ENCODE measurements at regions not wholly inside any gene's neighbourhood (a gene's known extent, or its start where the extent isn't known, plus 50 kb on each side); places are given as distances from the start of the nearest gene placed in this dataset.

- TF ChIP-seq CTCF (IDR thresholded peaks at IDR 0.05; ENCODE audit: insufficient read depth, low read depth, low read length) = no peak
- no peak overlapping the region for H3K4me3 ChIP-seq (ENCODE audit: low read depth, low read length)
- DNase-seq (ENCODE audit: low read depth) = no peak
Observed at GRCh38 chr9:1917396-1917935, 97.7 kb upstream of the SMARCA2 start.

- H3K4me3 ChIP-seq (ENCODE audit: low read depth, low read length) = no peak overlapping the region
- no peak for DNase-seq (ENCODE audit: low read depth)
- TF ChIP-seq CTCF (IDR thresholded peaks at IDR 0.05; ENCODE audit: insufficient read depth, low read depth, low read length) = no peak
Observed at GRCh38 chr9:1918108-1918507, 97.0 kb upstream of the SMARCA2 start.

- TF ChIP-seq CTCF (IDR thresholded peaks at IDR 0.05; ENCODE audit: insufficient read depth, low read depth, low read length) = no peak
- H3K4me3 ChIP-seq (ENCODE audit: low read depth, low read length) = no peak overlapping the region
- DNase-seq (ENCODE audit: low read depth) = no peak
Observed at GRCh38 chr9:1918622-1919021, 96.5 kb upstream of the SMARCA2 start.

GRCh38 chr9:1919229-1919628, 95.9 kb upstream of the SMARCA2 start:
- DNase-seq (ENCODE audit: low read depth) = no peak
- H3K4me3 ChIP-seq (ENCODE audit: low read depth, low read length) = no peak overlapping the region
- TF ChIP-seq CTCF (IDR thresholded peaks at IDR 0.05; ENCODE audit: insufficient read depth, low read depth, low read length) = no peak

- H3K4me3 ChIP-seq (ENCODE audit: low read depth, low read length) = no peak overlapping the region
- no peak for DNase-seq (ENCODE audit: low read depth)
- TF ChIP-seq CTCF (IDR thresholded peaks at IDR 0.05; ENCODE audit: insufficient read depth, low read depth, low read length) = no peak
Observed at GRCh38 chr9:1920386-1920785, 94.8 kb upstream of the SMARCA2 start.

GRCh38 chr9:1922026-1922425, 93.1 kb upstream of the SMARCA2 start:
- TF ChIP-seq CTCF (IDR thresholded peaks at IDR 0.05; ENCODE audit: insufficient read depth, low read depth, low read length) = no peak
- no peak overlapping the region for H3K4me3 ChIP-seq (ENCODE audit: low read depth, low read length)

GRCh38 chr9:1927546-1927945, 87.6 kb upstream of the SMARCA2 start:
- no peak overlapping the region for H3K4me3 ChIP-seq (ENCODE audit: low read depth, low read length)
- DNase-seq (ENCODE audit: low read depth) = no peak
- no peak for TF ChIP-seq CTCF (IDR thresholded peaks at IDR 0.05; ENCODE audit: insufficient read depth, low read depth, low read length)

More at GRCh38 chr9:1922026-1922425, 93.1 kb upstream of the SMARCA2 start:
- DNase-seq (ENCODE audit: low read depth) = no peak

Data from fibroblast of villous mesenchyme (primary cell).